ENCODE measurements at regions not wholly inside any gene's neighbourhood (a gene's known extent, or its start where the extent isn't known, plus 50 kb on each side); places are given as distances from the start of the nearest gene placed in this dataset.

GRCh38 chr21:24436236-24436635 lies 1171.0 kb downstream of the MRPL39 start:
- TF ChIP-seq CTCF (conservative IDR thresholded peaks at IDR 0.05; ENCODE audit: low read depth in 2 of 2) = no peak
- TF ChIP-seq POLR2AphosphoS5 (IDR thresholded peaks at IDR 0.05; ENCODE audit: low read depth) = no peak
- TF ChIP-seq EZH2 (IDR thresholded peaks at IDR 0.05; ENCODE audit: low read depth, unreplicated experiment) = no peak
- TF ChIP-seq REST (IDR thresholded peaks at IDR 0.05; ENCODE audit: unreplicated experiment) = no peak
- no peak for TF ChIP-seq EZH2phosphoT487 (IDR thresholded peaks at IDR 0.05; ENCODE audit: unreplicated experiment)
- no peak for TF ChIP-seq CREB1 (CRISPR knock-in tag; IDR thresholded peaks at IDR 0.05; ENCODE audit: low read depth)
- TF ChIP-seq NANOG (IDR thresholded peaks at IDR 0.05; ENCODE audit: borderline replicate concordance) = no peak
- TF ChIP-seq JUNB (IDR thresholded peaks at IDR 0.05; ENCODE audit: unreplicated experiment) = no peak
- TF ChIP-seq, protein P1, sequence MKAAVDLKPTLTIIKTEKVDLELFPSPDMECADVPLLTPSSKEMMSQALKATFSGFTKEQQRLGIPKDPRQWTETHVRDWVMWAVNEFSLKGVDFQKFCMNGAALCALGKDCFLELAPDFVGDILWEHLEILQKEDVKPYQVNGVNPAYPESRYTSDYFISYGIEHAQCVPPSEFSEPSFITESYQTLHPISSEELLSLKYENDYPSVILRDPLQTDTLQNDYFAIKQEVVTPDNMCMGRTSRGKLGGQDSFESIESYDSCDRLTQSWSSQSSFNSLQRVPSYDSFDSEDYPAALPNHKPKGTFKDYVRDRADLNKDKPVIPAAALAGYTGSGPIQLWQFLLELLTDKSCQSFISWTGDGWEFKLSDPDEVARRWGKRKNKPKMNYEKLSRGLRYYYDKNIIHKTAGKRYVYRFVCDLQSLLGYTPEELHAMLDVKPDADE (IDR thresholded peaks at IDR 0.05) = no peak

Measured in GM23338 (cell line).